COLO829 (cell line): ENCODE measurements at regions not wholly inside any gene's neighbourhood (a gene's known extent, or its start where the extent isn't known, plus 50 kb on each side); places are given as distances from the start of the nearest gene placed in this dataset.
"Not testable (repeated sequence)": the region's sequence is repeated elsewhere in the genome, so short reads cannot be mapped to it uniquely, and the experiment has no call there.

Experiments
- DNase-seq: peaks from one replicate; pipeline ENCODE4 v3.0.0; 2012; ENCODE audit warnings: low spot score

GRCh38 chrX:55813150-55813549, 95.6 kb downstream of the RRAGB start:
- no peak for DNase-seq

DNA sequence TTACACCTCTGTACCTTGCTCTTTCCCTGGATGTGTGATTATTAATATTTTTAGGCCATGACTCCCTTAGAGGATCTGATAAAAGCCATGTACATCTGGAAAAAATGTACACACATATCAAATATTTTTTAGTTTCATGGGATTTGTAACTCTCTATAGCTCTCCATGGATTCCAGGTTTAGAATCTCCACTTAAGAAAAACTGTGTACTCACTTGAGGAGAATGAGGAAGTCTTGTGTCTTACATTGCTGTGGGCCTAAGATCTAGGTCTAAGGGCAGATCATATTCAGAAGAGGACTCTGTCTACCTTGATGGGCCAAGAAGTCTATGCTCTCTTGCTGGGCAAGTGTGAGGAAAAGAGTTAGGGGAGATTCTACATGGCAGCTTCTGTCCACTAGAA, 98.0 kb downstream of the RRAGB start:
- DNase-seq, result no peak

DNA sequence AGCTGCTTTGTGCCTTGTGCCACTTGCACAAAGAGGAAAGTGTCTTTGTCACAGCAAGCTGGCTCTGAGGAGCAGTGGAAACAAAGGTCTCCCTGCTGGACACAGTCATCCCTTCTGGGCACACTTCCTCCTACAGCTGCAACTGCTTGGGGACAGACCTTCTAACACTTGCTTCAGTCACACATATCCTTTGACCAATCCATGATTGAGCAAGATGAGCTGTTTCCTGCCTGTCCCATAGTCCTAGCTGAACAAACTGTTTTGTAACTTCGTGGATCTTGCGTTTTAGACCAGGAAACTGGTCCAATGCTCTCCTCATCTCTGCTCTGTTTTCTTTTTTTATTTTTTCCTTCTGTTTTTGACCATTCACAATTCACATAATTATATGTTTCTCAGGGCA, 98.5 kb downstream of the RRAGB start:
- DNase-seq, result no peak

GRCh38 chrX:55818673-55819375, 101.3 kb downstream of the RRAGB start:
- no peak for DNase-seq

DNA sequence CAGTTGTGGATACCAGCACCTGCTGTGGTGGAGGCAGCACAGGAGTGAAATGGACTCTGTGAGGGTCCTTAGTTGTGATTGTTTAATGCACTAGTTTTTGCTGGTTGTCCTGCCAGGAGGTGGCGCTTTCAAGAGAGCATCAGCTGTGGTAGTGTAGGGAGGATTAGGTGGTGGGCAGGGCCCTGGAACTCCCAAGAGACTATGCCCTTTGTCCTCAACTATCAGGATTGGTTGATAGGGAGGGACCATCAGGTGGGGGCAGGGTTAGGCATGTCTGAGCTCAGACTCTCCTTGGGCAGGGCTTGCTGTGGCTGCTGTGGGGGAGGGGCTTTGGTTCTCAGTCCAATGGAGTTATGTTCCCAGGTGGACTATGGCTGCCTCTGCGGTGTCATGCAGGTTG, 121.9 kb downstream of the RRAGB start:
- DNase-seq, result no peak

GRCh38 chrX:55841962-55842752, 124.6 kb downstream of the RRAGB start:
- no peak for DNase-seq

DNA sequence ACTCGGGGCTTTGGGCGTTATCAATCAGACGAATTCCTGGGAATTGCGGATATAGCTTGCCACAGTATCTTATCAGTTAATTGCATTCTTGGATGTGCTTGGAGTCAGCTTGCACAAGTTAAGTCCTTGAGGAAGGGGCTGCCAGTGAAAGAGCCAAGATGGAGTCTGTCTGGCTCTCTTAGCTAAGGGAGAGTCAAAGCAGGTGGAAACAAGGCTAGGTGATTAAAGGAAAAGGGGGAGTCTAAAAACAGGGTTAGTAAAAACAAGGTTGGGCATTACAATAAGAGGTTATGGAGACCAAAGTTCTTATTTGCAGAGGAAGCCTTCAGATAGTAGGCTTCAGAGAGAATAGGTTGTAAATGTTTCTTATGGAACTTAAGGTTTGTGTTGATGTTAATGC, 149.2 kb downstream of the RRAGB start:
- not testable (repeated sequence) for DNase-seq

- DNase-seq, result no peak
Observed at GRCh38 chrX:55867181-55867651, 149.7 kb downstream of the RRAGB start.

GRCh38 chrX:55867708-55868107, 150.2 kb downstream of the RRAGB start:
- no peak for DNase-seq

DNA sequence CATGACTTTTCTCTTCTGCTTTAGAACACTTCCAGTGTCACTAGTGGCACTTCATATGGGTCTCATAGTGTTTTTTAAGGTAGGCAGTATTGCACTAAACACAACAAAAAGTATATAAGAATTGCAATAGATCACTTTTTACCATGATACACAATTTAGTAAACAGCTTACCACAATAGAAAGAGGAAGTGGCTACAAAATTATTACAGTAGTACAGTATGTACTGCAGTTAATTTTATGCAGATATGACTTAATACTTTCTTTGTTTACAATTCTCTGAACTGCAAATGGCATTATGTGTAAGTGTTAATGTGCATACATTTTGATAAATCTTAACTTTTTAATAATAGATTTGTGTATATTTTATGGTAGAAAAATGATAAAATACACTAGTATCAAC, 157.3 kb downstream of the RRAGB start:
- DNase-seq, result no peak

GRCh38 chrX:55883541-55883940, 166.0 kb downstream of the RRAGB start:
- DNase-seq, result not testable (repeated sequence)

GRCh38 chrX:55907968-55908607, 190.5 kb downstream of the RRAGB start:
- DNase-seq, result peak; percentile 20

DNA sequence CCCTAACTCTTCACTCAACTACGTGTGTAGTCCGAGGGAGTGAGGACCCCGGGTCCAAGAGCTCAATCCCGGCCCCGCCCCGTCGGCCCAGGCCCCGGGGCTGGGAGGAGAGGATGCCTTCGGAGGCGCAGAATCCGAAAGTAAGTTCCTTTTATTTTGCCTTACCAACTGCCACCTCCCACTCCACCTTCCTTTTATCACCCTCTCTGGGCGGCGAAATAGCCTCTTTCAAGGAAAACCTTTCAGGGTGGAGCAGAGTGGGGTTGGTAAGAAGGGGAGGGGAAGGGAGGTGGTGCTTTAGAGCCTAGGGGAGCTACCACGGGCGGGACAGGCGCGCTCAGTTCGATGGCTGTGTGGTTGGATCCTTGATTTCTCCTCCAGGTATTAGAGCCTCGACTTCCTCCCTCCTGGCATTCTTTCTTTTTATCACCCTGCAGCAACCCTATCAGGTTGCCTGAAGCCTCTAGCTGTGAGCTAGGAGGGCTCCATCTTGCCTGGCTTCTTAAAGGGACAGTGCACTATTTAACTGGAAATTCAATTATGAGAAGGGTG, 191.2 kb downstream of the RRAGB start:
- DNase-seq, result peak; percentile 15

DNA sequence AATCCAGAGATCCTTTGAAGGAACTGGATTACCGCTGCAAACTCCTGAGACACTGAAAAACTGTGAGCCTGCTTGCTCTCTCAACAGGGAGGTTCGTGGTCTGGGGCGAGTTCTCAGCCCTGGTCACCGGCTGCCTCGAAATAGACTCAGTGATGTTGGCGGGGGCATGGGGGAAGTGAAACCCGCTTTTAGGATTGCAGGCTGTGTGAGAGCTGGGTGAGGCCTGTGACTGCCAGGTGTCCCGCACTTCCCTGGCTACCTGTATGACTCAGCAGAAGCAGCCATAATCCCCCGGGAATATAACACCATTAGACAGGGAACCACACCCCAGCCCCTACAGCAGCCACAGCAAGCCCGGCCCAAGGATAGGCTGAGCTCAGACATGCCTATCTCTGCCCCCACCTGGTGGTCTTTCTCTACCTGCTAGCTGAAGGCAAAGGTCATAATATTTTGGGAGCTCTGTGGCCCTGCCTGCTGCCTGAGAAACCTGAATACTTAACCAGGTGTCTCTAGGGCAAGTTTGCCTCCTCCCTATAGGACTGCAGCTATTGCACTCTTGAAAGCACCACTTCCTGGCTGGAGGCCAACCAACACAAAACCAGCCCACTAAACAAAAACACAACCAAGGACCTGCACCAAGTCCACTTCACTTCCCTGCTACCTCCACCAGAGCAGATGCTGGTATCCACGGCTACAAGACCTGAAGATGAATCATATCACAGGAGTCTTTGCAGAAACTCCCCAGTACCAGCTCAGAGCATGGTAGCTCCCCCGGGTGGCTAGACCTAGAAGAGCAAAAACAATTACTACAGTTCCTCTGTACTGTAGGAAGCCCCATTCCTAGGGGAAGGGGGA, 202.0 kb downstream of the RRAGB start:
- no peak for DNase-seq

DNA sequence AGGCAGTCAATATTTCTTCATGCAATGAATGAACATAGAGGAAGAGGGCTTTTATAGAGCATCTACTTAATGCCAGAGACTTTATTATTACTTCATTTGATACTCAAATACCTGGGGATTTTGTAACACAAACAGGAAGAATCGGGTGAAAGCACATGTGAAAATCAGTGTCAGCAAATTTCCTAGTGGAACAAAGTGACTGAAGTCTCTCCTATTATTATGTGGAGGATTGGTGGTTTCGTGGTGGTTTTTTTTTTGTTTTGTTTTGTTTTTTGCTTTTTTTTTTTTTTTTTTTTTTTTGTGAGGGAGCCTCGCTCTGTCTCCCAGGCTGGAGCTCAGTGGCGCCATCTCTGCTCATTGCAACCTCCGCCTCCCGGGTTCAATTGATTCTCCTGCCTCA, 207.0 kb downstream of the RRAGB start:
- DNase-seq, result no peak

- DNase-seq, result not testable (repeated sequence)
Observed at GRCh38 chrX:55928529-55928928, 211.0 kb downstream of the RRAGB start.
